VCaP (cell line): ENCODE measurements at regions not wholly inside any gene's neighbourhood (a gene's known extent, or its start where the extent isn't known, plus 50 kb on each side); places are given as distances from the start of the nearest gene placed in this dataset.

Experiments
- H3K27ac ChIP-seq: fragments of 450-650 bp; 2 replicates; pipeline ENCODE4 v1.5.1; 2017
- CTCF ChIP-seq: fragments of 450-650 bp; conservative IDR thresholded peaks from 2 replicates; pipeline ENCODE4 v1.5.1; 2017; ENCODE audit warnings: mild to moderate bottlenecking, moderate library complexity

- no peak overlapping the region for H3K27ac ChIP-seq
- TF ChIP-seq CTCF, result no peak
Measured at GRCh38 chr1:220956501-220957232, 77.4 kb downstream of the HLX start.

GRCh38 chr1:220957233-220957605, 78.0 kb downstream of the HLX start:
- TF ChIP-seq CTCF, result no peak

GRCh38 chr1:220958234-220958633, 79.0 kb downstream of the HLX start:
- TF ChIP-seq CTCF, result no peak
- no peak overlapping the region for H3K27ac ChIP-seq

More at GRCh38 chr1:220957233-220957605, 78.0 kb downstream of the HLX start:
- no peak overlapping the region for H3K27ac ChIP-seq

- TF ChIP-seq CTCF, result no peak
- H3K27ac ChIP-seq, result no peak overlapping the region
Measured at GRCh38 chr1:220962031-220962751, 82.9 kb downstream of the HLX start.

- H3K27ac ChIP-seq, result no peak overlapping the region
- TF ChIP-seq CTCF, result no peak
Measured at GRCh38 chr1:220966041-220966440, 86.8 kb downstream of the HLX start.

- peak overlapping the region; percentile 6; the same call in 1 of the 2 replicates for H3K27ac ChIP-seq
- no peak for TF ChIP-seq CTCF
Measured at GRCh38 chr1:220966473-220966872, 87.2 kb downstream of the HLX start.

- peak overlapping the region; percentile 6; the same call in 1 of the 2 replicates for H3K27ac ChIP-seq
- no peak for TF ChIP-seq CTCF
Measured at GRCh38 chr1:220966881-220967611, 87.8 kb downstream of the HLX start.
